Natural killer cell (primary cell): ENCODE measurements at regions not wholly inside any gene's neighbourhood (a gene's known extent, or its start where the extent isn't known, plus 50 kb on each side); places are given as distances from the start of the nearest gene placed in this dataset.

ENCODE experiments used
- ATAC-seq, 3 donors: fragments of 150-1000 bp in 2 of 3; fragments of 200-7000 bp in 1 of 3; cut with Tn5 transposase; 1 replicate in 1 of 3; 2 replicates in 2 of 3; pipeline ENCODE4 v1.10.0; 2021; ENCODE audit warnings: mild to moderate bottlenecking in 2 of 3, moderate library complexity in 2 of 3
- DNase-seq, 2 donors: peaks; one replicate each; pipeline versions ENCODE4 v3.0.0 to v3.0.0-alpha.2; 2013 to 2021; ENCODE audit warnings: mixed read lengths in 1 of 2
- H3K27ac ChIP-seq: one replicate; pipeline ENCODE4 v1.5.1; 2013; ENCODE audit warnings: mild to moderate bottlenecking, low read length
- H3K27me3 ChIP-seq: one replicate; pipeline ENCODE4 v1.6.1; 2013; ENCODE audit warnings: low read length; ENCODE audit not compliant: control insufficient read depth, insufficient read depth
- H3K36me3 ChIP-seq: one replicate; pipeline ENCODE4 v1.6.1; 2013; ENCODE audit warnings: low read length; ENCODE audit not compliant: control insufficient read depth, insufficient read depth
- H3K4me1 ChIP-seq: one replicate; pipeline ENCODE4 v1.6.1; 2013; ENCODE audit warnings: low read length; ENCODE audit not compliant: control insufficient read depth, insufficient read depth
- H3K4me3 ChIP-seq: one replicate; pipeline ENCODE4 v1.5.1; 2013; ENCODE audit warnings: low read length
- H3K9me3 ChIP-seq: one replicate; pipeline ENCODE4 v1.6.1; 2013; ENCODE audit warnings: low read length; ENCODE audit not compliant: control insufficient read depth, insufficient read depth
- H3K27ac Mint-ChIP-seq, 2 donors: one replicate each; pipeline ENCODE4 v1.8.0; 2022; ENCODE audit warnings: mild to moderate bottlenecking in 2 of 2, mixed read lengths in 2 of 2, moderate library complexity in 1 of 2
- H3K27me3 Mint-ChIP-seq, 2 donors: one replicate each; pipeline ENCODE4 v1.8.0; 2022; ENCODE audit warnings: low read depth in 2 of 2, mixed read lengths in 2 of 2
- H3K36me3 Mint-ChIP-seq: one replicate; pipeline ENCODE4 v1.8.0; 2022; ENCODE audit warnings: mixed read lengths
- H3K4me1 Mint-ChIP-seq, 2 donors: one replicate each; pipeline ENCODE4 v1.8.0; 2022; ENCODE audit warnings: mixed read lengths in 2 of 2
- H3K4me3 Mint-ChIP-seq: one replicate; pipeline ENCODE4 v1.8.0; 2022; ENCODE audit warnings: mild to moderate bottlenecking, moderate library complexity, mixed read lengths
- H3K9me3 Mint-ChIP-seq, 2 donors: one replicate each; pipeline ENCODE4 v1.8.0; 2022; ENCODE audit warnings: mixed read lengths in 2 of 2
- CTCF ChIP-seq: fragments of 200-600 bp; IDR thresholded peaks from one replicate; pipeline ENCODE4 v1.8.0; 2022; ENCODE audit warnings: antibody characterized with exemption
- WGBS: methylation state at CpG from one replicate; pipeline ENCODE4 v1.1.7; 2013; ENCODE audit warnings: missing lambda C conversion rate; ENCODE audit not compliant: insufficient coverage; 5-methylcytosine and 5-hydroxymethylcytosine counted together
- intact Hi-C: fragments of 100-400 bp; cut with micrococcal nuclease; formaldehyde crosslinking; loops from one replicate; pipeline ENCODE4 v1.14.2; 2022

- intact Hi-C loops: no loop called here
- H3K27ac Mint-ChIP-seq: no peak overlapping the region
- WGBS: 76% methylated on average over 3 of the region's 3 CpGs
- H3K4me3 Mint-ChIP-seq: no peak overlapping the region
- no peak overlapping the region for H3K4me3 ChIP-seq
- no peaks in the 10 kb centered on the region for H3K4me1 ChIP-seq
- no peak overlapping the region for H3K27ac ChIP-seq
- no peak for DNase-seq
- peaks cover 2 to 5% of the 10 kb centered on the region in 2 donors for H3K9me3 Mint-ChIP-seq
- H3K4me1 Mint-ChIP-seq: no peaks in the 10 kb centered on the region
- H3K36me3 Mint-ChIP-seq: no peaks in the 10 kb centered on the region
- no peak for TF ChIP-seq CTCF
- no peaks in the 10 kb centered on the region for H3K27me3 Mint-ChIP-seq
- no peaks in the 10 kb centered on the region for H3K36me3 ChIP-seq
- no peaks in the 10 kb centered on the region for H3K9me3 ChIP-seq
- H3K27me3 ChIP-seq: no peaks in the 10 kb centered on the region
- ATAC-seq: no peak
Measured at GRCh38 chr6:91280494-91280830, 693.6 kb upstream of the MAP3K7 start.

GRCh38 chr6:91279740-91280493, 693.0 kb upstream of the MAP3K7 start:
- H3K4me3 ChIP-seq: no peak overlapping the region
- no peaks in the 10 kb centered on the region for H3K4me1 ChIP-seq
- no peak for ATAC-seq
- H3K36me3 Mint-ChIP-seq: no peaks in the 10 kb centered on the region
- peaks cover 2 to 5% of the 10 kb centered on the region in 2 donors for H3K9me3 Mint-ChIP-seq
- H3K27ac ChIP-seq: no peak overlapping the region
- 96% methylated on average over 5 of the region's 7 CpGs for WGBS
- DNase-seq: no peak
- H3K27me3 ChIP-seq: no peaks in the 10 kb centered on the region
- H3K4me3 Mint-ChIP-seq: no peak overlapping the region
- H3K27ac Mint-ChIP-seq: no peak overlapping the region
- no peaks in the 10 kb centered on the region for H3K9me3 ChIP-seq
- H3K4me1 Mint-ChIP-seq: no peaks in the 10 kb centered on the region
- no peaks in the 10 kb centered on the region for H3K27me3 Mint-ChIP-seq
- TF ChIP-seq CTCF: no peak
- no peaks in the 10 kb centered on the region for H3K36me3 ChIP-seq
- intact Hi-C loops: no loop called here

GRCh38 chr6:91278416-91278815, 691.5 kb upstream of the MAP3K7 start:
- ATAC-seq (no peak), DNase-seq (no peak)
- Mint-ChIP-seq H3K27me3 (no peaks in the 10 kb centered on the region), H3K36me3 (no peaks in the 10 kb centered on the region), H3K4me3 (no peak overlapping the region), H3K9me3 (peaks cover 0 to 3% of the 10 kb centered on the region in 2 donors), H3K4me1 (no peaks in the 10 kb centered on the region), H3K27ac (no peak overlapping the region)
- Histone ChIP-seq H3K36me3 (no peaks in the 10 kb centered on the region), H3K4me1 (no peaks in the 10 kb centered on the region), H3K4me3 (no peak overlapping the region), H3K9me3 (no peaks in the 10 kb centered on the region), H3K27ac (no peak overlapping the region), H3K27me3 (no peaks in the 10 kb centered on the region)
- WGBS: no CpG with 5 or more reads among the region's 2 CpGs
- TF ChIP-seq CTCF: no peak
- intact Hi-C loops: no loop called here

- intact Hi-C loops: no loop called here
- 69% methylated on average over 2 of the region's 2 CpGs for WGBS
- no peak overlapping the region for H3K27ac Mint-ChIP-seq
- Histone ChIP-seq H3K27me3 (no peaks in the 10 kb centered on the region), H3K36me3 (no peaks in the 10 kb centered on the region), H3K9me3 (peaks cover 6% of the 10 kb centered on the region), H3K4me1 (no peaks in the 10 kb centered on the region), H3K27ac (no peak overlapping the region), H3K4me3 (no peak overlapping the region)
- H3K27me3 Mint-ChIP-seq: no peaks in the 10 kb centered on the region
- no peak for DNase-seq
- no peak overlapping the region for H3K4me3 Mint-ChIP-seq
- no peaks in the 10 kb centered on the region for H3K36me3 Mint-ChIP-seq
- H3K4me1 Mint-ChIP-seq: no peaks in the 10 kb centered on the region
- H3K9me3 Mint-ChIP-seq: peaks cover 0 to 3% of the 10 kb centered on the region in 2 donors
- no peak for ATAC-seq
- TF ChIP-seq CTCF: no peak
Measured at GRCh38 chr6:91276315-91276714, 689.4 kb upstream of the MAP3K7 start.
